OCI-LY3 (cell line): ENCODE measurements at regions not wholly inside any gene's neighbourhood (a gene's known extent, or its start where the extent isn't known, plus 50 kb on each side); places are given as distances from the start of the nearest gene placed in this dataset.

Source experiments
- EZH2phosphoT487 ChIP-seq: fragments of 200-600 bp; shearing (Covaris generic); IDR thresholded peaks from 2 replicates; pipeline ENCODE4 v1.6.1; 2018; ENCODE audit warnings: antibody characterized with exemption, mixed run types, low read depth
- TF ChIP-seq, protein P1 (sequence below): fragments of 200-600, 300-600 bp; sonication (generic); IDR thresholded peaks from 2 replicates; pipeline ENCODE4 v1.5.1; 2014; ENCODE audit warnings: antibody characterized with exemption, low read length, low read depth

DNA sequence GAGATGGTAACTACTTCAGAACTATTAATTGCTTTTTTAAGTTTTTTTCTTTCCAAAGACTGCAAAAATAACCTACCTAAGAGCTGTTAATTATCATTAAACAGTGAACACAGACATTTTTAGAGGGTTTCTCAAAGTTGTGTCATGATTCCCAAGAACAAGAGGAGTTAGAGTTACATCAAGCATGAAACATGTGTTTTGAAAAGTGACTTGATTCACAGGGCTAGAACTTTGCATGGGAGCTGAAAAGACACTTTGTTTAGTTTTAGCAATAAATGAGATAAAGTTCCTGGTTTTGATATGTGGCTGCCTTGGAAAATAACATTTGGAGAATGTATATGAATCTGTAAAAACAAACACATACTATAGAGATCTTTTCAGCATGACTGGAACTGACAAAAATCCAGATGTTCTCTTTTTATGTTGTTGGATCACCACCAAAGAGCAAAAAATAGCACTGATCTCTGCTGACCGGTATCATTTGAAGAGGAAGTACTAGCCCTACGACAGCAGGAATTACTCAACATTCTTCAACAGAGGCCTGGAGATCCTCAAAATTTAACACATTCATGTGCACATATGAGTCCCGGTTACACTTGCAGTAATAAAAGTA is 173.0 kb upstream of the PCDH18 start:
- TF ChIP-seq, protein P1, sequence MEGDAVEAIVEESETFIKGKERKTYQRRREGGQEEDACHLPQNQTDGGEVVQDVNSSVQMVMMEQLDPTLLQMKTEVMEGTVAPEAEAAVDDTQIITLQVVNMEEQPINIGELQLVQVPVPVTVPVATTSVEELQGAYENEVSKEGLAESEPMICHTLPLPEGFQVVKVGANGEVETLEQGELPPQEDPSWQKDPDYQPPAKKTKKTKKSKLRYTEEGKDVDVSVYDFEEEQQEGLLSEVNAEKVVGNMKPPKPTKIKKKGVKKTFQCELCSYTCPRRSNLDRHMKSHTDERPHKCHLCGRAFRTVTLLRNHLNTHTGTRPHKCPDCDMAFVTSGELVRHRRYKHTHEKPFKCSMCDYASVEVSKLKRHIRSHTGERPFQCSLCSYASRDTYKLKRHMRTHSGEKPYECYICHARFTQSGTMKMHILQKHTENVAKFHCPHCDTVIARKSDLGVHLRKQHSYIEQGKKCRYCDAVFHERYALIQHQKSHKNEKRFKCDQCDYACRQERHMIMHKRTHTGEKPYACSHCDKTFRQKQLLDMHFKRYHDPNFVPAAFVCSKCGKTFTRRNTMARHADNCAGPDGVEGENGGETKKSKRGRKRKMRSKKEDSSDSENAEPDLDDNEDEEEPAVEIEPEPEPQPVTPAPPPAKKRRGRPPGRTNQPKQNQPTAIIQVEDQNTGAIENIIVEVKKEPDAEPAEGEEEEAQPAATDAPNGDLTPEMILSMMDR = no peak
- TF ChIP-seq EZH2phosphoT487 = no peak
